GM13976 (cell line): ENCODE measurements at regions not wholly inside any gene's neighbourhood (a gene's known extent, or its start where the extent isn't known, plus 50 kb on each side); places are given as distances from the start of the nearest gene placed in this dataset.
"Not testable (repeated sequence)": the region's sequence is repeated elsewhere in the genome, so short reads cannot be mapped to it uniquely, and the experiment has no call there.

Source experiments
- DNase-seq: peaks from one replicate; pipeline ENCODE4 v3.0.0; 2012; ENCODE audit warnings: low spot score
- in situ Hi-C: fragments of 300-500 bp; cut with MboI; formaldehyde crosslinking; loops from one replicate; pipeline ENCODE4 v1.12.0; 2022; ENCODE audit warnings: low sequenced_read_pairs, mixed read lengths, inconsistent platforms; ENCODE audit not compliant: unreplicated experiment
- TF ChIP-seq, protein P1 (sequence below): IDR thresholded peaks from 2 replicates; pipeline ENCODE4 v1.5.1; 2012; ENCODE audit warnings: borderline replicate concordance, mild to moderate bottlenecking; ENCODE audit not compliant: insufficient read depth; ENCODE audit errors: extremely low read depth, missing control alignments, control extremely low read depth

DNA sequence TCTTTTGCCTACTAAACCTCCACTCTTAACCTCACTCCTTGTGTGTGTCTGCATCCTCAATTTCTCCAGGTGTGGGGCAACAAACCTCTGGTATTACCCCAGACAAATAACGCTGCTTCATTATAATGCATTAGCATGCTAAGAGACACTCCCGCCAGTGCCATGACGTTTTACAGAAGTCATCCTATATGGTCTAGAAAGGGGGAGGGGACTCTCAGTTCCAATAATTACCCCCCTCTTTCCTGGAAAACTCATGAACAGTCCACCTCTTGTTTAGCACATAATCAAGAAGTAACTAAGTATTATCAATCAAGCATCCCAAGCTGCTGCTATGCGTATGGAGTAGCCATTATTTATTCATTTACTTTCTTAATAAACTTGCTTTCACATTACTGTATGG, 364.5 kb downstream of the TYW1 start:
- TF ChIP-seq, protein P1, sequence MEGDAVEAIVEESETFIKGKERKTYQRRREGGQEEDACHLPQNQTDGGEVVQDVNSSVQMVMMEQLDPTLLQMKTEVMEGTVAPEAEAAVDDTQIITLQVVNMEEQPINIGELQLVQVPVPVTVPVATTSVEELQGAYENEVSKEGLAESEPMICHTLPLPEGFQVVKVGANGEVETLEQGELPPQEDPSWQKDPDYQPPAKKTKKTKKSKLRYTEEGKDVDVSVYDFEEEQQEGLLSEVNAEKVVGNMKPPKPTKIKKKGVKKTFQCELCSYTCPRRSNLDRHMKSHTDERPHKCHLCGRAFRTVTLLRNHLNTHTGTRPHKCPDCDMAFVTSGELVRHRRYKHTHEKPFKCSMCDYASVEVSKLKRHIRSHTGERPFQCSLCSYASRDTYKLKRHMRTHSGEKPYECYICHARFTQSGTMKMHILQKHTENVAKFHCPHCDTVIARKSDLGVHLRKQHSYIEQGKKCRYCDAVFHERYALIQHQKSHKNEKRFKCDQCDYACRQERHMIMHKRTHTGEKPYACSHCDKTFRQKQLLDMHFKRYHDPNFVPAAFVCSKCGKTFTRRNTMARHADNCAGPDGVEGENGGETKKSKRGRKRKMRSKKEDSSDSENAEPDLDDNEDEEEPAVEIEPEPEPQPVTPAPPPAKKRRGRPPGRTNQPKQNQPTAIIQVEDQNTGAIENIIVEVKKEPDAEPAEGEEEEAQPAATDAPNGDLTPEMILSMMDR, result no peak
- no peak for DNase-seq
- in situ Hi-C loops, result no loop called here

DNA sequence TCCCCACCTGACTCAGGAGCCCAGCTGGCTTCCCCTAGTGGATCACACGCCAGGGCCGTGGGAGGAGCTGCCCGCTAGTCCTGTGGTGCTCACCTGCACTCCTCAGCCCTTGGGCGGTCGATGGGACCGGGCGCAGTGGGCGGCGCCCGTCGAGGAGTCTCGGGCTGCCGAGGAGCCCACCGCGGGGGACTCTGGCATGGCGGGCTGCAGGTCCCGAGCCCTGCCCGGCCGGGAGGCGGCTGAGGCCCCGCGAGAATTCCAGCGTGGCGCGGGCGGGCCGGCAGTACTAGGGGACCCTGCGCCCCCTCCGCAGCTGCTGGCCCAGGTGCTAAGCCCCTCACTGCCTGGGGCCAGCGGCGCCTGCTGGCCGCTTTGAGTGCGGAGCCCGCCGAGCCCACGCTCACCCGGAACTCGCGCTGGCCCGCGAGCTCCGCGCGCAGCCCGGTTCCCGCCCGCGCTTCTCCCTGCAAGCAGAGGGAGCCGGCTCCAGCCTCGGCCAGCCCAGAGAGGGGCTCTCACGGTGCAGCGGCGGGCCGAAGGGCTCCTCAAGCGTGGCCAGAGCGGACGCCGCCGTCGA, 367.9 kb downstream of the TYW1 start:
- in situ Hi-C loops, result no loop called here
- no peak for DNase-seq
- TF ChIP-seq, protein P1, result no peak

DNA sequence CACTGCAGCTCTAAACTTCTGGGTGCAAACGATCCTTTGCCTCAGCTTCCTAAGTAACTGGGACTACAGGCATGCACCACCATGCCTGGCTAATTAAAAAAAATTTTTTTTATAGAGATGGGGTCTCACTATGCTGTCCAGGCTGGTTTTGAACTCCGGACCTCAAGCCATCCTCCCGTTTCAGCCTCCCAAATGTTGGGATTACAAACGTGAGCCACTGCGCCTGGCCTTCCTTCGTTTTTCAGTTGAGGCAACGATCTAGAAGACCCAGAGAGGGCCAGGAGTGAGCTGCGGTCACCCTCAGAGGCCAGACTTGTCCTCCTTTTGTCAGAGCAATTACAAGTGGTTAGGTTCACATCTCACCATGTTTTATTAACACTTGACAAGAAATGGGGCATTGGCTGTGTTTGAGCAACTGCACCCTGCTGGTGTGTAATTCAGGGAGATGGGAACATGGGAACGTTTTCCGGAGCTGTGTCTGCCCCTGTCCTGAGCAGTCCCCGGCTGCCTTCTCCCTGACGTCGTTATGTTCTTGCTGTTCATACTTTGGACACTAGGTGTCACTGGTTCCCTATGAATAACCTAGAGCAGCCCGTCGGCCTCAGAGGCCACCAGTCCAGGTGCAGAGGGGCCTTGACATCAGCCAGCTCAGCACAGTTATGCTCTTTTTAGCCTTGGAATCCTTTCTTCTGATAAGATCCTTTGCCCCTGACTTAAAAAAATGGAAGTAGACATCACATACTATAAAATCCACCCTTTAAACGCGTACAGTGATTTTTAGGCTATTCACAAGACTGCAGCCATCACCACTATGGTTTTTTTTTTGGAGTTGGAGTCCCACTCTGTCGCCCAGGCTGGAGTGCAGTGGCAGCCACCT, 375.0 kb downstream of the TYW1 start:
- DNase-seq, result peak; percentile 86
- in situ Hi-C loops, result no loop called here
- TF ChIP-seq, protein P1, result peak; percentile 91

DNA sequence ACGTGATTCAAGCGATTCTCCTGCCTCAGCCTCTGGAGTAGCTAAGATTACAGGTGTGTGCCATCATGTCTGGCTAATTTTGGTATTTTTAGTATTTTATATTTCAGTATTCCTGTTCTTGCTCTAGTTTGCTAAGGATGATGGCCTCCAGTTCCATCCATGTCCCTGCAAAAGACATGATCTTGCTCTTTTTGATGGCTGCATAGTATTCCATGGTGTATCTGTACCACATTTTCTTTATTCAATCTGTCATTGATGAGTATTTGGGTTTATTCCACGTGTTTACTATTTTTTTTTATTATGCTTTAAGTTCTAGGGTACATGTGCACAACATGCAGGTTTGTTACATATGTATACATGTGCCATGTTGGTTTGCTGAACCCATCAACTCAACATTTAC, 376.8 kb downstream of the TYW1 start:
- DNase-seq, in situ Hi-C loops: not testable (repeated sequence)

DNA sequence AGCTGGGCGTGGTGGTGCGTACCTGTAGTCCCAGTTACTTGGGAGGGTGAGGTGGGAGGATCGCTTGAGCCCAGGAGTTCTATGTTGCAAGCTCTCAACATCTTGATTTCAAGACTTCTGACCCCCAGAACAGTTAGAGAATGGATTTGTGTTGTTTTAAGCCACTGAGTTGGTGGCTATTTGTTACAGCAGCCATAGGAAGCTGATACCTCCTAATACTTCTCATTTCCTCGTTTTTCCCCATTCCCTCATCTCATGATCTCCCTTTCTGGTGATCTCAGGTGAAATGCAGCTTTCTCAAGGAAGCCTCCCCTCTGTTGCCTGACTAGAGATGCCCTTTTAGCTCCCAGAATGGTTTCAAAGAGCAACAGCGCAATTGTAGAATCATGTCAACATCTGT, 378.8 kb downstream of the TYW1 start:
- TF ChIP-seq, protein P1, result no peak
- in situ Hi-C loops, result no loop called here
- no peak for DNase-seq

DNA sequence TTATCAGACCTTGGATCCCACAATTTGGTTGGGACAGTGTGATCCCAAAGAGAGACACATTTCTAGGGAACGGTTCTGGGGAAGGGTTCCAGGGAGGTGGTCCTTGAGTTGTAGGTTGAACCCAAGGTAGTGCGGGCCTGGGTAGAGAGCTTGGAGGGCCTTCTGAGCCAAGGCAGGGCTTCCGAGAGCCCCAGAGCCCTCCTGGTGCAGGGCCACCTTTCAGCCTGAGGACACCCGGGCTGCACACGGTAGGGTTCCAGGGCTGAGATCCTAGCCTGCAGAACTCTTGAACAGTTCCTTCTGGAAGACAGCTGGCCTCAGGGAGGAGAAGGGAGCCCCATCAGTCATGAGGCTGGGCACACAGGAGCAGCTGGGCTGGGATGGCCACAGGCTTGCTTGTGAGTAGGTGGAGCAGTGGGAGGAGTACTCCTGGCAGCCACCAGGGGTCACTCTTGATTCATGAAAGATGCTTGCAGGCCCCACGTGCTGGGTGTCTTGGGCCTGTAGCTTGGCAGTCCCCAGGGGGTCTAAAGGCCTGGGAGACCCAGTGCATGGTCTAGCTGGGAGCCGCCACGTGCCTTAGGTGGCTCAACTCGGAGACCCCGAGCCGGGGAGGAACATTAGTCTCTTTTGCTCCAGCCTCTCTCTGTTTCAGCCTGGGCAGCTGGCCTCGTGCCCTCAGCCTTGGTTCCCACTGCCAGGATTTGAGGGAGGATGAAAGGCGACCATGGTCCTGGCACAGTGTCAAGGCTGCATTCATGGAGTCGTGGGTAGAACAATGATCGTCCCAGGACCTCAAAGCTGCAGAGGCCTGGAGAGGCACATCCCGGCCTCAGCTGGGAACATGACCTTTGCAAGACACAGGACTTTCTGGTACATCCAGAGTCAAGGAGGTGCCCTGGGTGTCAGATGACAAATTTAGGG, 381.6 kb downstream of the TYW1 start:
- DNase-seq, result peak; percentile 79
- TF ChIP-seq, protein P1, result peak; percentile 83
- in situ Hi-C loops, result no loop called here
